Umbilical cord (tissue), 1 donor: ENCODE measurements at regions not wholly inside any gene's neighbourhood (a gene's known extent, or its start where the extent isn't known, plus 50 kb on each side); places are given as distances from the start of the nearest gene placed in this dataset.
"Not testable (repeated sequence)": the region's sequence is repeated elsewhere in the genome, so short reads cannot be mapped to it uniquely, and the experiment has no call there.

Source experiments
- DNase-seq: peaks from one replicate; pipeline ENCODE4 v3.0.0-alpha.2; 2015; ENCODE audit warnings: low spot score

DNA sequence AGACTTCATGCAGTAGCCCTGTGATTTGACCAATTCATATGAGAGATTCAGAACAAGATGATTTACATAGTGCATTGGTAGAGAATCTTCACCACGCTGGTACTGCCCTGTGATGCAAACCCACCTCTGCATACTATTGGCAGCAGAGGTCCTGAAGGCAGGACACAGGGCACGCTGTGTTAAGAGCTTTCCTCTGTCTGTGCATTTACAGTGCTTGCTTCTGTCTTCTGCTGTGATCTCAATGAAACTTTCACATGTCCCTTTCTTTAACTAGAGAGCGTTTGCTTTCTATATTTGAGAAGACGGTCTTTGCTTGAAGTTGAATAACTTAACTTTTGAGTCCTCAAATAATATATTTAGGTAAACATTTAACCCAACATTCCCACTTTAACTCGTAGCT, 219.0 kb upstream of the SPRY2 start:
- no peak for DNase-seq

DNA sequence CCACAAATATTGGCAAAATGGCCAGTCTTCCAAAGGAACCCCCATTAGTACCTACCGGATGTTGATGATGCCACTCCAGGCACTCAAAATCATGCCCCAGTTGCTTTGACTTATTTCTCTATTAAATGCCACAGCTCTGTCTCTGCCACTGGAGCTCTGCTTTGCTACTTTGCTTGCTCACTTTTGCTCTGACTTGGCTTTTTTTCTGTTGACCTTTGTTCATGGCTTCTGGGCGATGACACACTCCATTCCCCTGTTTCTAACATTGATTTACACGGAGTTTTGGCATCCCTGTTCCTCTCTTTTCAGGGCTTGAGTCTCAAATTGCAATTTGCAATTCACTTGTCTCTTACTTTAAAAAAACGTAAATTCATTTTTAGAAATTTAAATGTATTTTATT, 217.1 kb upstream of the SPRY2 start:
- DNase-seq = no peak

DNA sequence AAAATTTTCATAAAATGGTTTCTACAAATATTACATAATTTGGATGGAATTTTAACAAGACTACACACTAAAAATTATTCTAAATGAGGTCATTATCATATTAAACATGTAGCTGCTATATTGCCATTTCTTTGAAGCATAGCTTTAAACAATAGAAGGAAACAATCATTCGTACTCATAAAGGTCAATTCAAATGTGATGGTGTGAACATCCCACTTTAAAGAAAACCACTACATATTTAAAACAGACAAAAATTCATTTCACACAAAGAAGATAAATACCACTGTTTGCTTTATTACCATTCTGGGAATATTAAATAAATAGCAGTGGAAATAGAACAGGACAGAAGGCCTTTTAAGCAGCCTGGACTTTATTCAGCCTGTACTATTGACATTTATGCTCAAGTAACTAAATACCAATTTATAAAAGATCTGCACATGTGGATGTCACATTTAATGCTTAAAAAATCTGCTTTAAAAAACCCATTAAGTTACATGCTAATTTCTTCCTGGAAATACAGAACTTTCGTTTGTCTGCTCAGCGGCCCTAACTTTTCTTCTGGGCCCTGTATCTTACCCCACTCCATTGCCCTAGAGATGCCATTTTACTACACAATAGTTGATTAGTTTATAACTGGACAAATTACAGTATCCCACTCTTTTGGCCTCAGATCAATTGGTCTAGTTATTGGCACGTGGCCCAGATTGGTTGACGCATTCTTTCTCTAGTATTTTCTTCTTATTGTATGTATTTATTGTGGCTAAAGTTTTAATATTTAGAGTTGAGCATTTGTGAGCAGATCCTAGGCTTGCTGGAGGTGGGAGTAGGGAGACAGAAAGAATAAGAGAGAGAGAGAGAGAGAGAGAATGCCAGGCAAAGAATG, 215.1 kb upstream of the SPRY2 start:
- DNase-seq = no peak

DNA sequence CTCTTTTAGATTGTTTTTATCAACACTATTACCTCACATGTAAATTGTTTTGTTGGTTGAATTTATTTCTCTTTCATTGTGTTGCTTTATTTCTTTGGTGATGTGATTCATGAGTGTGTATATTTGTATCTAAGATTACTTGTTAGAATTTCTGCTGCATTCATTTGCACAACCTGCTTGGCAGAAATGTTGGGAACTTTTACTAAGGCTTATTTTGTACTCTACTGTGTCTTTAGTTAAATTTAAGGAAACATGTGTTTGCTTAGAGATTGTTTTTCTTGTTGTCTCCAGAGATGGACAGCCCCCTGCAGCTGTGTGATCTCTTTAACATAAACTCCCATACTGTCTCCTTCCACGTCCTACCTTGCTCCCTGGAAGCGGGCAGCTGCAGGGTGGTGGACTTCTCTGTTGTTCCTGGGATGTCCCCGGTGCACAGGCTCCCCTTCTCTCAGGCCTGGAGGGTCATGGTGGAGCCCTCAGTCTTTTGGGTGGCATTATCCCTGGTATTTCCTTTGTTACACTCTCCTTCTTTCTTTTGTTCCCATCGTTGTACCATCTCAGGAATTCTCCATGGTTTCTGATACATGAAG, 212.0 kb upstream of the SPRY2 start:
- no peak for DNase-seq

DNA sequence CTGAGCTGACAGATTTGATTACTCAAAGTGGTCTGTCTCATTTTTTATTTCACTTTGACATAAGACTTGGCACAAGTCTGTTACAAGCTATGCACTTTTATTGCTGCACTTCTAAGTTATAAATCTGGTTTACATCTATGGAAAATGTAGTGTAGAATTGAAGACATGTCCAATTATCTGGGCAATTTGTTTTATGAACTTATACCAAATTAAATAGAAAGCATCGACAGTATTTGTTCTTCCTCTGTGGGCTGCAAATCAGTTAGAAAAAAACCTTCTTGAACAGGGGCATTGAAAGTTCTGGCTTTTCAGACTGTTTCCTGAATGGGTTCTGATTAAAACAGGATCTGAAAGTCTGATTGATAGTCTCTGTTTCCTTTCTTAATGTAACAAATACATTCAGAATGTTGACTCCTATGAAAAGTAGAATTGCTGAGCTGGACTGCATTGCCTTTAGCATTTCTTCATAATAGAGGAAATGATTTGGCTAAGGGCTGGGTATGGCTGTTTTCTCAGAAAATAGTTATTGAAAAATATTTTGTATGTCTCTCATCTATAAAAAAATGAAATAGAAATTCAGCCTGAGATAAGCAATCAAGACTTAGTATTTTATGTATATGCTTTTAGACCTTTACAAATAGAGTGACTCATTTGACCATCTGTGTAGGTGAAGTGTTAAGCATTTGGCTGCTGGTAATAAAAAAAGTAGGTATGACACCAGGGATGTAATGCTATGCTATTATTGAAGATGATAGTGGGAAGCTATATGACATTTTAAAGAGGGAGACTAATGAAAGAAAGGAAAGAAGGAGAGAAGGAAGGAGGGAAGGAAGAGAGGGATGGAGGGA, 210.9 kb upstream of the SPRY2 start:
- DNase-seq = peak; percentile 20

DNA sequence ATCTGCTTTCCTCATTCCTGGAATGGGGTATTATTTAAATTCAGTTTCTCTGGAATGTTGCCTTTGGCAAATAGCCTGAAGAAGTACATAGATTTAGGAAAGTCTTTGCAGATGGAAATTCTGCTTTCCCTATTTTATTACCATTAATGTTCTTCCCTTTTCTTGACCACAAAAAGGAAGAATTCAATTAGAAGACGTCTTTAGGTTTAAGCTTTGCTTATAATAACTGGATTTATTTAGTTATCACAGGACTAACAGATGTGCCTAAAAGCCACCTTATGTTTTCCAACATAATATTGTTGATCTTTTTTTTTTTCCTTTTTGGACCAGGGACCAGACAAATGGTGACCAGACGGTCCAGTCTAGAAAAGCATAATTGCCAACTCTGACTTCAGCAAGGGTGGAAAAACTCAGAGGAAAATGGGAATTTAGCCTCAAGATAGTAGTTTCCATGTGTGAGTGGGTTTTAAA, 210.1 kb upstream of the SPRY2 start:
- peak; percentile 9 for DNase-seq

DNA sequence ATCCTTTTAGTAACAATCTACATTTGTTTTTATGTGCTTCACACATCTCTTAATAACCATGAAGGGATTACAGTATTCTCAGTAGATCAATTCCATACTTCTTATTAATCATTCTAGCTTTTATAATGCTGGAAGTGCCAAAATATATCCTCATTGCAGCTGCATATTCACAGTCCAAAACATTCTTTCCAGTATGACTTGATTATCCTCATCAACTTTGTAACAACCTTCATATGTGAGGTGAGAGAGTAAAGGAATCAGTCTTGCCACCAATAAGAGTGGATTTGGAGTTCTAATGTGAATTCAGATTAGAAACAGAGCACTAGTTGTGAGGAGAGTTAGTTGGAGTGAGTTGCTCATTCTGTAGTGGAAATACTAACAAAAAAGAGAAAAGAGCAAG, 208.0 kb upstream of the SPRY2 start:
- no peak for DNase-seq

DNA sequence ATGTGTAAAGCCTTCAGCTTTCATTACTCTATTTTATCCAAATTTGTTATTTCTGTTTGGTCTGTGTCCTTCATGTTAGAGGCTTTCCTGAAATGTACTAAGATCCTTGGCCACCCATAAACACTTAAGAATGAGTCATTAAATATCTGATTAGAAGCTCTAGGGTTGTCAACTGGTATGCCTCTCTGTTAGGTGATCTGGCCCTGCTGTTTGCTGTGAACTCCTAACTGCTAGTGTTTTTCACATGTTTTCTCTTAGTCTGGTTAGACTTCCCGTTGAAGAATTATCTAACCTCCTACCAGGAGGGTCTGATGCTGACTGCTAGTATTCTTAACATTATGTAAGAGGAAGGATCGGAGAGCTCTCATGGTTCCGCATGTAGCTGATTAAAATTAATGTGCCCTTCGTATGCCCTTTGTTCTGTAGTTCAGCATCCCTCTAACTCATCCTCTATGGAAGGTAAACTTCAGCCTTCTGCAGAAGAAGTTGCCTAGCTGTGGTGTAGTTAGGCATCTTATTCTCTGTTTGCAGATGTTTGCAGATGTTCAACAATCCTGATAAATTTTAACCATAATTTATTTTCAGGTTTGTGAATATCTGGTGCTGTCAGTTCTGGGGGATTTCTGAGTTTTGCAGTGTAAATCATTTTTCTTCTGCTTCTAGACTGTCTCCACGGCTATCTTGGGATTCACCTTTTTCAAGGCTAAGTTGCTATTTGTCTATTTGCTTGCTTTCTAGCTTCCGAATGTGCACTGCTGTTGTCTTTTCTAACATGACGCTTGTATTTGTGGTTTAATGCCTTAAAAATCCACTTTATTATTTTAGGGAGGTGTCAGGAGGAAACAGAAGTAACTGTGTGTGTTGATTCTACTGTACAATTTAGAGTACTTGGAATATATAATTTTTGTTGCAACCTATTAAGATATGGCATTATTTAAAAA, 207.2 kb upstream of the SPRY2 start:
- DNase-seq = peak; percentile 3

DNA sequence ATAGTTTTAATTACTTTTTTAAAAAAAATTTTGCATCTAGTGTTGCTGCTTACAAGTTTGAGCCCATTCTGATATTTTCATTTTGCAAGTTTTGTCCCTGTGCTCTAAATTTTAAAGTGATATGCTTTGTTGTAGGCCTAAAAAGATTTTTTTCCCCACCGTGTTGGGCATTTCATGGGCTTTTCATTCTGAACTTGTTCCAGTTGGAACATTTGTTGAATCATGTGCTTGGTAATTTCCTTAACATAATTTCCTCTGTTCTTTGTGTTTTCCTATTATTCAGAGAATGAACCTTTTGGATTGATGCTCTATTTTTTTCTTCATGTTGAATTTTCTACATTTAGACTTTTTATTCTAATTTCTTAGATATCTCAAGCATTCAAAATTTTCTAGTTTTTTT, 206.4 kb upstream of the SPRY2 start:
- DNase-seq = peak; percentile 6

DNA sequence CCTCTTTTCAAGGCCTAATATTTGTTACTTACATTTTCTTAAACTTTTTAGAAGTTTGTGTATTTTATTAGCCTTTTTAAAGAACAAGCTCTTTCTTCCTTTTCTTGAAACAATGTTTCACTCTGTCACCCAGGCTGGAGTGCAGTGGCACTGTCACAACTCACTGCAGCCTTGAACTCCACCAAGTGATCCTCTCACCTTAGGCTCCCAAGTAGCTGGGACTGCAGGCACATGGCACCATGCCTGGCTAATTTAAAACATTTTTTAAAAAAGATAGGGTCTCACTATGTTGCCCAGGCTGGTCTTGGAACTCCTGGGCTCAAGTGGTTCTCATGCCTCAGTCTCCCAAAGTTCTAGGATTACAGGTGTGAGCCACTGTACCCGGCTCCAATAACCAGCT, 192.2 kb upstream of the SPRY2 start:
- no peak for DNase-seq

DNA sequence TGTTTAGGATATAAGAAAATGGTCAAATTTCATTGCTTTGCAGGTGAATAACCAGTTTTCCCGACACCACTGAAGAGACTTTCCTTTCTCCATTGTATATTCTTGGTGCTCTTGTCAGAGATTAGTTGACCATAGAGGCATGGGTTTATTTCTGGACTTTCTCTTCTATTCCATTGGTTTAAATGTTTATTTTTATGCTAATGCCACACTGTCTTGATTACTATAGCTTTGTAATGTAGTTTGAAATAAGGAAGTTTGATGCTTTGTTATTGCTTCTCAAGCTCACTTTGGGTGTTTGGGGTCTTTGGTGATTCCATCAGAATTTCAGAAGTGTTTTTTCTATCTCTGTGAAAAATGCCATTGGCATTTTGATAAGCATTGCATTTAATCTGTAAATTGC, 190.0 kb upstream of the SPRY2 start:
- no peak for DNase-seq

DNA sequence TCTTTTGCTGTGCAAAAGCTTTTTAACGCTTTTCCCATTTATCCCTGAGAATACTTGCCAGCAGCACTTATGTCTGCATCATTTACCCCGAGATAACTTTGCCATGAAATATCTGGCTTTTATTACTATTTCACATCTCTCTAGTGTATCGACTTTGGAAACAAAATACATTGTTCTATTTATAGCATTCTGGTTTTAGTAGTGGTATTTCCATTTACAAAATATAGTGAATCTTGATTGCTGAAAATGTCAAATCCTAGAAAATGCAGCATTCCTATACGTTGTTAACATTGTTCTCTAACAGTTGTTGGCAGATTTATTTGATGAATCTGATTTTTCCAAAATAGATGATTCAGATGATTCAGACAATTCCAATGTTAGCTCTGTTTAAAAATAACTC, 189.3 kb upstream of the SPRY2 start:
- DNase-seq = no peak

DNA sequence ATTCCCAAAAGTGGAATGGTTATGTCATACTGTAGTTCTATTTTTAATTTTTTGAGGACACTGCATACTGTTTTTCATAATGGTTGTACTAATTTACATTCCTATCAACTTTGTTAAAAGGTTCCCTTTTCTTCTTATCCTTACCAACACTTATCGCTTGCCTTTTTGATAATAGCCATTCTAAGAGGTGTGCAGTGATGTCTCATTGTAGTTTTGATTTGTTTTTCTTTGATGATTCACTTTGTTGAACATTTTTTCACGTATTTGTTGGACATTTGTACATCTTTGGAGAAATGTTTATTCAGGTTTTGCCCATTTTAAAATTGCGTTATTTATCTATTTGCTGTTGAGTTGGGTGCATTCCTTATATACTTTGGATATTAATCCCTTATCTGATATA, 188.8 kb upstream of the SPRY2 start:
- no peak for DNase-seq

DNA sequence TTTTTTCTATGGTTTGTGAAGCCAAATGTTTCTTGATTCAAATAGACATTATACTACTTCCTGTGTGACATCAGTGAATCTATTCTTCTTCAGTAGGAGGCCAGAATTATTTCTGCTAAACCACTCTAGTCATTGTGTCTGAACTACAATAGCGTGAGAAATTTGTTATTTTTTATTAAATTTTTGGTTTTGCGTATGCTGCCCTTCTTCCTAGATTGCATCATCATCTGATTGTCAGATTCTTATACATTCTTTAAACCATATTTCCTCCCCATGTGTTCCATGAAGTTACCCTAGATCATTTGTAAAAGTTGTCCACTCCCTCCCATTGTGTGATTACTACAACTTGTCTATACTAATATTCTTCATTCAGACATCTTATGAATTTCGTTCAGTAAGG, 187.8 kb upstream of the SPRY2 start:
- no peak for DNase-seq

DNA sequence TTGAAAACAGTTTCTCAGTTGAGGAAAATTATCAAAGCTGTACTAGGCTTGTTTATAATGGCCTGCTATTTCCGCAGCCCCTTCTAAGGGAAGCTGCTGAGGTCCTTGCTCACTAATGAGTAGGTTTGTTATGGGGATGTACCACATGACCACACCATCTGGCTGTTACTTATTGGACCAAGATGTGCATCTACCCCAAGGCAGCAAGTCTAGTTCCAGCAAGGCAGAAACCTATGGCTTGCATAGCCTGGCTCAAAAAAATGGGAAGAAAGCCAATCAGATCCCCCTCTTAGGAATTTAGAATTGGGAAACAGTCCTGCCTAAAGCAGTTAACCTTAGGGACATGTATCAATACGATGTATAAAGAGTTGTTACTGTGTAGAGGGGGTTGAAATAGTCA, 186.5 kb upstream of the SPRY2 start:
- no peak for DNase-seq

DNA sequence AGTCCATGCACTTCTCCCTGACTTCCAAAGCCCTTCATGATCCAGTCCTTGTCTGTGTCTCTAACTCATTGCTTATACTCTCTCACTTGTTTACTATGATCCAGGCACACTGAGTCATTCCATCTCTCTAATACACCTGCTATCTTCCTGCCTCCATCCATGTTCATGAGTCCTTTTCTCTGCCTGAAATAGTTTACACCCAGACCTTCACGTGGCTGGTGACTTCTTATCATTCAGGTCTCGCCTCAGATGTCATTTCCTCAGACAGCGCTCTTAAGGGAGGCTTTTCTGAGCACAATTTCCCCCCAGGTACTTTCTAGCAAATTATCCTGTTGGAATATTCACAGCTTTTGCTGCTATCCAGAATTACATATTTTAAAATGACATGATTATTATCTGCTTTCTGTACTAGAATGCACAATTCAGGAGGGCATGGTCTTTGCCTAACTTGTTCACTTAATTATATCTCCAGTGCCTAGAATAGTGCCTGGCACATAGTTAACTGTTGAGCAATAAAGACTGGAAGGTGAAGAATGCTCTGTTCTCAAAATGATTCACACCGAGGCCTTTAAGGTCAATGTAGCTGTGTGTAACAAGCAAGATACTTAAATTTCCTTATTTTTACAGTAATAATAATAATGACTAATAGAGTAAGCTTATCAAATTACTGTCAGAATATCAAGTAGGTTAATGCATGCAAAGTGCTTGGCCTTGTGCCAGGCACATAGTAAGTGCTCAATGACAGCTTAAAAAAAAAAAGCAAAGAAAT, 183.7 kb upstream of the SPRY2 start:
- DNase-seq = no peak

DNA sequence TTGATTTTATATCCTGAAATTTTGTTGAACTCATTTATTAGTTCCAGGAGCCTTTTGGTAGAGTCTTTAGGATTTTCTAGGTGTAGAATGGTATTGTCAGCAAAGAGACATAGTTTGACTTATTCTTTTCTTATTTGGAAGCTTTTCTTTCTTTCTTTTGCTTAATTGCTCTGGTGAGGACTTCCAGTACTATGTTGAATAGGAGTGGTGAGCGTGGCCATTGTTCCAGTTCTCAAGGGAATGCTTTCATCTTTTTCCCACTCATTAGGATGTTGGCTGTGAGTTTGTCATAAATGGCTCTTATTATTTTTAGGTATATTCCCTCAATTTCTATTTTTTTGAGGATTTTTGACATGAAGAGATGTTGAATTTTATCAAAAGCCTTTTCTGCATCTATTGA, 182.2 kb upstream of the SPRY2 start:
- no peak for DNase-seq

DNA sequence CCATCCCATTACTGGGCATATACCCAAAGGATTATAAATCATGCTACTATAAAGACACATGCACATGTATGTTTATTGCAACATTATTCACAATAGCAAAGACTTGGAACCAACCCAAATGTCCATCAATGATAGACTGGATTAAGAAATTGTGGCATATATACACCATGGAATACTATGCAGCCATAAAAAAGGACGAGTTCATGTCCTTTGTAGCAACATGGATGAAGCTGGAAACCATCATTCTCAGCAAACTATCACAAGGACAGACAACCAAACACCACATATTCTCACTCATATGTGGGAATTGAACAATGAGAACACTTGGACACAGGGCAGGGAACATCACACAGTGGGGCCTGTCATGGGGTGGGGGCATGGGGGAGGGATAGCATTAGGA, 181.5 kb upstream of the SPRY2 start:
- not testable (repeated sequence) for DNase-seq

DNA sequence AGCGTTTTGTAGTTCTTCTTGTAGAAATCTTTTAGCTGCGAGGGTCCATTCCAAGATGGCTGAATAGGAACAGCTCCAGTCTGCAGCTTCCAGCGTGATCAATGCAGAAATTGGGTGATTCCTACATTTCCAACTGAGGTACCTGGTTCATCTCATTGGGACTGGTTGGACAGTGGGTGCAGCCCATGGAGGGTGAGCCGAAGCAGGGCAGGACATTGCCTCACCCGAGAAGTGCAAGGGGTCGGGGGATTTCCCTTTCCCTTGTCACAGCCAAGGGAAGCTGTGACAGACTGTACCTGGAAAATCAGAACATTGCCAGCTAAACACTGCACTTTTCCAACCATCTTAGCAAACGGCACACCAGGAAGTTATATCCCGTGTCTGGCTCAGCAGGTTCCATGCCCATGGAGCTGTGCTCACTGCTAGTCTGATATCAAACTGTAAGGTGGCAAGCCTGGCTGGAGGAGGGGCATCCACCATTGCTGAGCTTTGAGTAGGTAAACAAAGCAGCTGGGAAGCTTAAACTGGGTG, 176.0 kb upstream of the SPRY2 start:
- DNase-seq = no peak

DNA sequence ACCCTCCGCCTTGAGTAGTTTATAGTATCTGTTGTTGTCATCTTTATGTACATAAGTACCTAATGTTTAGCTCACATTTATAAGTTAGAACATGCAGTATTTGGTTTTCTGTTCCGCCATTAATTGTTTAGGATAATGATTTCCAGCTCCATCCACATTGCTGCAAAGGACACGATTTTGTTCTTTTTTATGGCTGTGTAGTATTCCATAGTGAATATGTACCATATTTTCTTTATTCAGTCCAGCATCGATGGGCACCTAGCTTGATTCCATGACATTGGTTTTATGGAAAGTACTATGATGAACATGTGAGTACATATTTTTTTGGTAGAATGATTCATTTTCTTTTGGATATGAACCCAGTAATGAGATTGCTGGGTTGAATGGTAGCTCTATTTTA, 174.4 kb upstream of the SPRY2 start:
- DNase-seq = no peak
